AG04449 (cell line): ENCODE measurements at regions not wholly inside any gene's neighbourhood (a gene's known extent, or its start where the extent isn't known, plus 50 kb on each side); places are given as distances from the start of the nearest gene placed in this dataset.

Source experiments
- CTCF ChIA-PET: fragments of 350-600 bp; formaldehyde crosslinking; extraction: SDS; loops from one replicate; lab custom pipeline; 2021; ENCODE audit warnings: antibody characterized with exemption; lab: Yijun Ruan, JAX
- POLR2A ChIA-PET: fragments of 400-600, 350-600 bp; formaldehyde crosslinking; extraction: SDS; loops from one replicate; lab custom pipeline; 2020; ENCODE audit warnings: antibody characterized with exemption, inconsistent platforms; lab: Yijun Ruan, JAX
- DNase-seq: peaks from one replicate; pipeline ENCODE4 v3.0.0-alpha.2; 2010; ENCODE audit warnings: low read depth, low spot score
- H3K4me3 ChIP-seq: 2 replicates; pipeline ENCODE4 v1.5.1; 2011; ENCODE audit warnings: low read depth, mild to moderate bottlenecking, control low read depth, low read length
- CTCF ChIP-seq: IDR thresholded peaks from one replicate; pipeline ENCODE4 v1.5.1; 2011; ENCODE audit warnings: mild to moderate bottlenecking, moderate library complexity, low read length, control low read depth, inconsistent platforms; ENCODE audit not compliant: insufficient read depth; ENCODE audit errors: missing control alignments

GRCh38 chr5:167835146-167835545, 456.3 kb upstream of the WWC1 start:
- CTCF ChIA-PET, result interaction anchor here (0.7 to 1.2 kb wide), 2 partner anchors 10 to 16 kb away, joined by 3 read pairs; no protein-coding TSS in a partner anchor
- no peak for DNase-seq
- POLR2A ChIA-PET, result interaction anchor here (0.6 to 0.8 kb wide), 2 partner anchors 21 to 64 kb away, joined by 3 read pairs; no protein-coding TSS in a partner anchor
- TF ChIP-seq CTCF, result no peak
- no peak overlapping the region for H3K4me3 ChIP-seq

- ChIA-PET CTCF (no interaction called here), POLR2A (no interaction called here)
- no peak for TF ChIP-seq CTCF
Measured at GRCh38 chr5:167837127-167837526, 454.3 kb upstream of the WWC1 start.

GRCh38 chr5:167839065-167839464, 452.4 kb upstream of the WWC1 start:
- POLR2A ChIA-PET, result no interaction called here
- DNase-seq, result no peak
- CTCF ChIA-PET, result interaction anchor here (1.4 to 1.9 kb wide), 3 partner anchors 9 to 12 kb away, joined by 3 to 9 read pairs (median 6); no protein-coding TSS in a partner anchor

More at GRCh38 chr5:167837127-167837526, 454.3 kb upstream of the WWC1 start:
- H3K4me3 ChIP-seq, result no peak overlapping the region
- no peak for DNase-seq

GRCh38 chr5:167840527-167841130, 450.8 kb upstream of the WWC1 start:
- DNase-seq, result no peak
- ChIA-PET POLR2A (no interaction called here), CTCF (interaction anchor here (1.2 kb wide), 1 partner anchor 13 kb away, joined by 3 read pairs; no protein-coding TSS in a partner anchor)
- H3K4me3 ChIP-seq, result no peak overlapping the region
- no peak for TF ChIP-seq CTCF

More at GRCh38 chr5:167839065-167839464, 452.4 kb upstream of the WWC1 start:
- no peak overlapping the region for H3K4me3 ChIP-seq
- no peak for TF ChIP-seq CTCF

GRCh38 chr5:167843881-167844572, 447.4 kb upstream of the WWC1 start:
- CTCF ChIA-PET, result interaction anchor here (1.0 kb wide), 1 partner anchor 8 kb away, joined by 3 read pairs; no protein-coding TSS in a partner anchor
- DNase-seq, result no peak
- POLR2A ChIA-PET, result no interaction called here
- H3K4me3 ChIP-seq, result no peak overlapping the region
- TF ChIP-seq CTCF, result no peak

GRCh38 chr5:167845952-167846351, 445.5 kb upstream of the WWC1 start:
- ChIA-PET CTCF (interaction anchor here (0.9 kb wide), 1 partner anchor 122 kb away, joined by 3 read pairs; no protein-coding TSS in a partner anchor), POLR2A (no interaction called here)
- no peak for DNase-seq
- no peak overlapping the region for H3K4me3 ChIP-seq
- no peak for TF ChIP-seq CTCF
